HepG2 (cell line): ENCODE measurements at regions not wholly inside any gene's neighbourhood (a gene's known extent, or its start where the extent isn't known, plus 50 kb on each side); places are given as distances from the start of the nearest gene placed in this dataset.

Experiments used
- AHDC1 ChIP-seq: sonication (generic); formaldehyde crosslinking; IDR thresholded peaks from 2 replicates; pipeline ENCODE4 v1.5.1; 2020; ENCODE audit warnings: mild to moderate bottlenecking, missing genetic modification reagents, borderline replicate concordance
- BCL3 ChIP-seq: sonication (generic); formaldehyde crosslinking; IDR thresholded peaks from 2 replicates; pipeline ENCODE4 v1.5.1; 2020; ENCODE audit warnings: mild to moderate bottlenecking, missing genetic modification reagents, moderate library complexity
- KDM5B ChIP-seq: sonication (generic); formaldehyde crosslinking; IDR thresholded peaks from 2 replicates; pipeline ENCODE4 v1.4.0; 2020; ENCODE audit warnings: missing genetic modification reagents, mild to moderate bottlenecking, borderline replicate concordance
- KLF15 ChIP-seq: sonication (generic); formaldehyde crosslinking; IDR thresholded peaks from 2 replicates; pipeline ENCODE4 v1.8.1; 2023; ENCODE audit warnings: borderline replicate concordance, mild to moderate bottlenecking, inconsistent platforms, missing genetic modification reagents, mixed read lengths
- PPARG ChIP-seq: conservative IDR thresholded peaks from 2 replicates; pipeline ENCODE4 v1.6.1; 2016; ENCODE audit warnings: missing biosample characterization, missing genetic modification reagents
- SOX13 ChIP-seq, 3 experiments: fragments of 450-650 bp in 1 of 3; sonication (generic) in 1 of 3; formaldehyde crosslinking in 1 of 3; IDR thresholded peaks in 2 of 3; conservative IDR thresholded peaks in 1 of 3; 2 replicates each; pipeline versions ENCODE4 v1.5.0 to v1.6.1; 2016 to 2020; ENCODE audit warnings: antibody characterized with exemption in 1 of 3, mild to moderate bottlenecking in 1 of 3, missing compliant biosample characterization in 1 of 3, missing genetic modification reagents in 1 of 3, moderate library complexity in 1 of 3
- SRY ChIP-seq: sonication (generic); formaldehyde crosslinking; IDR thresholded peaks from 2 replicates; pipeline ENCODE4 v1.8.0; 2022; ENCODE audit warnings: mild to moderate bottlenecking, missing genetic modification reagents
- THRA ChIP-seq: sonication (generic); formaldehyde crosslinking; IDR thresholded peaks from 2 replicates; pipeline ENCODE4 v1.4.0; 2020; ENCODE audit warnings: missing genetic modification reagents, borderline replicate concordance
- ZBTB42 ChIP-seq: sonication (generic); formaldehyde crosslinking; IDR thresholded peaks from 2 replicates; pipeline ENCODE4 v1.5.0; 2020; ENCODE audit warnings: mild to moderate bottlenecking, missing genetic modification reagents
- ZFP90 ChIP-seq: sonication (generic); formaldehyde crosslinking; IDR thresholded peaks from 2 replicates; pipeline ENCODE4 v1.8.0; 2022; ENCODE audit warnings: missing genetic modification reagents, mild to moderate bottlenecking, inconsistent platforms, borderline replicate concordance
- ZNF24 ChIP-seq: fragments of 450-650 bp; IDR thresholded peaks from 2 replicates; pipeline ENCODE4 v1.6.1; 2017; ENCODE audit warnings: antibody characterized with exemption, mild to moderate bottlenecking
- ZNF552 ChIP-seq: sonication (generic); formaldehyde crosslinking; IDR thresholded peaks from 2 replicates; pipeline ENCODE4 v1.9.0; 2022; ENCODE audit warnings: missing genetic modification reagents, mild to moderate bottlenecking, borderline replicate concordance
- ZNF609 ChIP-seq: sonication (generic); formaldehyde crosslinking; IDR thresholded peaks from 2 replicates; pipeline ENCODE4 v1.4.0; 2020; ENCODE audit warnings: mild to moderate bottlenecking, missing genetic modification reagents, borderline replicate concordance
- ZNF670 ChIP-seq: sonication (generic); formaldehyde crosslinking; IDR thresholded peaks from 2 replicates; pipeline ENCODE4 v1.8.0; 2022; ENCODE audit warnings: mild to moderate bottlenecking, missing genetic modification reagents, borderline replicate concordance
- ZNF879 ChIP-seq: sonication (generic); formaldehyde crosslinking; IDR thresholded peaks from 2 replicates; pipeline ENCODE4 v1.8.1; 2023; ENCODE audit warnings: missing genetic modification reagents

GRCh38 chr9:71273613-71274012, 152.2 kb upstream of the TRPM3 start (continued):
- TF ChIP-seq THRA (no peak), SRY (no peak), AHDC1 (peak; percentile 69; the same call in 1 of the 2 replicates), ZNF670 (CRISPR knock-in tag) (no peak), ZNF609 (CRISPR knock-in tag) (no peak), ZBTB42 (CRISPR knock-in tag) (no peak), PPARG (CRISPR knock-in tag) (no peak), SOX13 (IDR thresholded peaks at IDR 0.05) (no peak), SOX13 (CRISPR knock-in tag; conservative IDR thresholded peaks at IDR 0.05 in 1 of 2, IDR thresholded peaks at IDR 0.05 in 1 of 2) (peak in 1 of 2 experiments; percentile 70; a peak in 1 of 4 replicates), KDM5B (CRISPR knock-in tag) (no peak), ZNF552 (CRISPR knock-in tag) (no peak), ZNF879 (CRISPR knock-in tag) (no peak), ZNF24 (no peak), ZFP90 (CRISPR knock-in tag) (no peak), KLF15 (CRISPR knock-in tag) (no peak), BCL3 (CRISPR knock-in tag) (no peak)
